ENCODE measurements at regions not wholly inside any gene's neighbourhood (a gene's known extent, or its start where the extent isn't known, plus 50 kb on each side); places are given as distances from the start of the nearest gene placed in this dataset.
"Not testable (repeated sequence)": the region's sequence is repeated elsewhere in the genome, so short reads cannot be mapped to it uniquely, and the experiment has no call there.

- no peak for DNase-seq (ENCODE audit: low read depth)
These were observed 1628.7 kb downstream of the REEP3 start for GRCh38 chr10:65149878-65150277.

- no peak for DNase-seq (ENCODE audit: low read depth)
These were observed 1645.1 kb downstream of the REEP3 start for GRCh38 chr10:65166272-65166671.

DNA sequence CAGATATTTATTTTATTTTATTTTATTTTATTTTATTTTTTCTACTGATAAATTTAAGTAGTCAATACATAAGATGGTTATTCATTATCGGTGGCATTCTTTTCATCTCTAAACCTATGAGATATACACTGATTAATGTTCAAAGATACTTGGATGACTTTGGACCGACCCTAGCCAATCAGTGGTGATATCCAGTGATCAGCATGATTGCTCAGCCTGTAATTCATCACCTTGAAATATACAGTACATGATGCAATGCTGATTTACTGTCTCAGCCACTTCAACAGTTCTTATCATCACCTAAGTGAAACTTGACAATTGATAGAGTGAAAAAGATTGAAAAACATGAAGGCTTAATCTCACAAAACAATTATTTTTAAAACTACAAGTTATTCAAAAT, 1651.0 kb downstream of the REEP3 start:
- no peak for DNase-seq (ENCODE audit: low read depth)

DNA sequence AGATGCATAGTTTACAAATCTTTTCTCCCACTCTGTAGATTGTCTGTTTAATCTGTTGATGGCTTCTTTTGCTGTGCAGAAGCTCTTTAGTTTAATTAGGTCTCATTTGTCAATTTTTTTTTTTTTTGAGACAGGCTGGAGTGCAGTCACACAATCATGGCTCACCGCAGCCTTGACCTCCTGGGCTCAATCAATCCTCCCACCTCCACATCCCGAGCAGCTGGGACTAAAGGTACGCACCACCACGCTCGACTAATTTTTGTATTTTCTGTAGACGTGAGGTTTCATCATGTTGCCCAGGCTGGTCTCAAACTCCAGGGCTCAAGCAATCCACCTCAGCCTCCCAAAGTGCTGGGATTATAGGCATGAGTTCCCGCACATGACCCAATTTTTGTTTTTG, 1655.8 kb downstream of the REEP3 start:
- no peak for DNase-seq (ENCODE audit: low read depth)

DNA sequence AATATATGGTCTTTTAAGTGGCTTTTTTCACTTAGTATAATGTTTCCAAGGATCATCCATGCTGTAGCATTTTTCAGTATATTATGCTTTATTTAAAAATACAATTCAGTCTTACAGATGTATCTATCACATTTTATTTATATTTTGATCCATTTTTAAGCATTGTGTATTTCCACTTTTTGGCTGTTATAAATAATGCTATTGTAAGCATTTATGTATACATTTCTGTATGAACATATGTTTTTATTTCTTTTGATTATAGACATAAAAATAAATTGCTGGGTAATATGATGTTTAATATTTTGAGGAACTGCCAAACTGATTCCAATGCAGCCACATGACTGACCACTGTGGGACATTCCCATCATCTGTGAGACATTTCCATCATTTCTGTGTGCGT, 1662.0 kb downstream of the REEP3 start:
- no peak for DNase-seq (ENCODE audit: low read depth)

DNA sequence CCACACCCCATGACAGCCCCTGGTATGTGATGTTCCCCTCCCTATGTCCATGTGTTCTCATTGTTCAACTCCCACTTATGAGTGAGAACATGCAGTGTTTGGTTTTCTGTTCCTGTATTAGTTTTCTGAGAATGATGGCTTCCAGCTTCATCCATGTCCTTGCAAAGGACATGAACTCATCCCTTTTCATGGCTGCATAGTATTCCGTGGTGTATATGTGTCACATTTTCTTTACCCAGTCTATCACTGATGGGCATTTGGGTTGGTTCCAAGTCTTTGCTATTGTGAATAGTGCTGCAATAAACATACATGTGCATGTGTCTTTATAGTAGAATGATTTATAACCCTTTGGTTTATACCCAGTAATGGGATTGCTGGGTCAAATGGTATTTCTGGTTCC, 1665.5 kb downstream of the REEP3 start:
- DNase-seq (ENCODE audit: low read depth), result not testable (repeated sequence)

DNA sequence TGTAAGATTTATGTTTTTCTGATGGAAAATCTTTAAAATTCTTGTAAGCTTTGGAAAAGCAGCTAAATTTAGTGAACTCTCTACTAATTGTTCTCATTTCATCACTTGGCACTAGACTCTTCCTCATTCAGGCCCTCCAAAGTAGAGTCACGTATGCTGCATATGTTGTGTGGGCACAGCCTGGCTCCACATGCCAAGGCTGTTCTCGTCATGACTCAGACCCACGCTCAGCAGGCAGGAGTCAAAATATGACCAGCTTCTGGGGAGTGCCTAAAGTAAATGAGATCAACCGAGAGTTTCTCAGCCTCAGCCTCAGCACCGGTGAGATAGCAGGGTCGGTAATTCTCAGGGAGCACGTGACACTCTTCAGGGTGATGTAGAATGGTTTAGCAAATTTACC, 1672.9 kb downstream of the REEP3 start:
- no peak for DNase-seq (ENCODE audit: low read depth)

- DNase-seq (ENCODE audit: low read depth), result no peak
These were observed 1673.4 kb downstream of the REEP3 start for GRCh38 chr10:65194555-65194954.

DNA sequence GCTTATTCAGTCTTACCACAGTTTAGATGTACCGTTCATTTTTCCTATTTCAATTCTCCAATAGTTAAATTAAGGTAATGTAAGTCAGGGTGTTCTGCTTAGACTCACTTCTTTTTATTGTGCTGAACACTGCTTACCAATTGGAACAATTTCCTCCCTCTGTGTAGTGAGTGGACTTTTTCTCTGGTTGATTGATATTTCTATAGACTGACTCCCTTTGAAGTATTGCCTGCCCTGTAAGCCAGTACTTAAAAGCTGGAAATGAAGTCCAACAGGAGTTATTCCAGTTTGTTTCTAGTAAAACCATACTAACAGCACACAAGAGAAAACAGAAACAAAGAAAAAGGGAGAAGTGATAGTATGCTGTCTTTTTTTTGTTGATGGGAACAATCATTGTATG, 1674.9 kb downstream of the REEP3 start:
- no peak for DNase-seq (ENCODE audit: low read depth)

DNA sequence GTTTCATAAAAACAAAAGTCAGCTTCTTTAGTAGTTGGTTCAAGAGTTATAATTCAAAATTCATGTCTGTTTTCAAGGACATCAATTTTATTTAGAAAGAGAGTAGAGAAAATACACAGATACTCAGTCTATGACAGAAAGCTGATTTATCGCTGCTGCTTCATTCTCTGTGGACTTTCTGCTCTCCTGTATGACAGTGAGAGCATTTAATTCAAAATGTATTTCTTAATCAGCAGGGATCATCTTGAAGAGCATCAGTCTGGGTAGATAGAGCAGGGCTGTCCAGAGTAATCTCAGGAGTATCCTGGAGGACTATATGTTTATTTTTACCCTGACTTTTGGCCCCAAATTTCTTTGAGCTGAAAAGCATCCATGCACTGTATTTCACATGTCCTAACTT, 1676.7 kb downstream of the REEP3 start:
- no peak for DNase-seq (ENCODE audit: low read depth)

- no peak for DNase-seq (ENCODE audit: low read depth)
These were observed 1680.3 kb downstream of the REEP3 start for GRCh38 chr10:65201491-65201890.

DNA sequence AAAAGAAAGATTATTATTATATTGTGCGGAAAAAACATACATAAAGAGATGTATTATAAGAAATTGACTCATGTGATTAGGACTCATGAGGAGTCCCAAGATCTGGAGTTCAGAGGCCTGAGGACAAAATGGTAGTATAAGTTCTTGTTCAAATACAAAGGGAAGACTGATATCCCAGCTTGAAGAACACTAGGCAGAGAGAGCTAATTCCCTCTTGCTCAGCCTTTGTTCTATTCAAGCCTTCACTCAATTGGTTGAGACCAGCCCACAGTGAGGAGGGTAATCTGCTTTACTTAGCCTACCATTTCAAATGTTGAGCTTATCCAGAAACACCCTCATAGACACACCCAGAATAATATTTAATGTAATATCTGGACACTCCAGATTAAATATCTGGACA, 1683.8 kb downstream of the REEP3 start:
- DNase-seq (ENCODE audit: low read depth), result no peak

GRCh38 chr10:65213170-65213569, 1692.0 kb downstream of the REEP3 start:
- DNase-seq (ENCODE audit: low read depth), result no peak

DNA sequence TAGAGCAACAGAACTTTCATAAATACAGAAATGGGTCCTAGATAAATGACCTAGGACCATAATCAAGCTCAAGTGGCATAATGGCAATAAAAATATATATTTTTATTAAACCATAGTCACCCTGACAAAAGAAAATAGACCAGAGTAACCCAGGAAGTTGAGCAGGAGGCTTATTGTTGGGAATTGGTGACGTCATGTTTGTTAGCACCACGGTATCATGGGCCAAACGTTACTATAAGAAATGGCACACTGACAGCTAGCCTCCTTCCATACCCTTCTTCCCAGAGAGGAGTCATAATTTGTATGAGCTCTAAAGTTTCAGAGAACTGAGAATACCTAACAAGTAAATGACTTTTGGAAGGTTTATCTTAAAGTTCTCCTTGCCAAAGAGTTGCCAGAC, 1698.2 kb downstream of the REEP3 start:
- no peak for DNase-seq (ENCODE audit: low read depth)

GRCh38 chr10:65231148-65231547, 1694.7 kb upstream of the LRRTM3 start:
- DNase-seq (ENCODE audit: low read depth), result no peak

GRCh38 chr10:65234261-65234660, 1691.6 kb upstream of the LRRTM3 start:
- DNase-seq (ENCODE audit: low read depth), result no peak

GRCh38 chr10:65235266-65235665, 1690.6 kb upstream of the LRRTM3 start:
- DNase-seq (ENCODE audit: low read depth), result no peak

GRCh38 chr10:65235846-65236245, 1690.0 kb upstream of the LRRTM3 start:
- no peak for DNase-seq (ENCODE audit: low read depth)

GRCh38 chr10:65265451-65265954, 1660.3 kb upstream of the LRRTM3 start:
- DNase-seq (ENCODE audit: low read depth), result no peak

GRCh38 chr10:65269551-65269950, 1656.3 kb upstream of the LRRTM3 start:
- not testable (repeated sequence) for DNase-seq (ENCODE audit: low read depth)

DNA sequence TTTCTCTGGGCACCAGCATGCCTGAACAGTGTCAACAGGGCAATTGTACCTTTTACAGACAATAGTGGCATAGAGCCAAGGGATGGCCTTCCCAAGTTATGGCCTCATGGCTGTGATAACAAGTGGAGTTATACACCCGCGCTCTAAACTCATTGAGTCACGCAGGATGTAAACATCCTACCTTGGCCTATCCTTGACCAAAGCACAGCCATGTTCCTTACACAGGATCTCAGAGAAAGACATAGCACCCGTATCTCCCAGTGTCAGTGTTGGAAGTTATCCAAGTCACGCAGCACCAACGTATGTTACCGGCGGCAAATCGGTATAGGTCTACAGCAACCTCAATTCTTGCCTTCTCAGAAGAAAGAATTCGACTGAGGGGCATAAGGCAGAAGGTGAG, 1654.9 kb upstream of the LRRTM3 start:
- no peak for DNase-seq (ENCODE audit: low read depth)

GRCh38 chr10:65273115-65273514, 1652.7 kb upstream of the LRRTM3 start:
- no peak for DNase-seq (ENCODE audit: low read depth)

DNA sequence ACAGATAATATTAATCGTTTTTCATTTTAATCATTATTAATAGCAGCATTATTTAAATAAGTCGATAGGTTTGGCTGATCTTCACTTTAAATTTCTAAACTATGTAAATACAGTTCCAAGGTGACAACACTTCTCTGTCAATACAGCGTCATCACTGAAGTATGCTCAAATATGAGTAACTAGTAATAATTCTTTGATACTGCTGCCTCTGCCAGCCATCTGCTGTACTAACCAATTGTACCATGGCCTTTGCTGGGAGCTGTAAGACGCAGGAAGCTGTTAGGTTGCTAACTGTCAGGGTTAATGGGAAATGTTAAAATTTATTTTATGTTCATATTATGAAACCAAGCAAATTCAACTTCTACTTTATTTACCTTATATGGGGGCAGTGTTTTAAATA, 1650.5 kb upstream of the LRRTM3 start:
- no peak for DNase-seq (ENCODE audit: low read depth)

DNA sequence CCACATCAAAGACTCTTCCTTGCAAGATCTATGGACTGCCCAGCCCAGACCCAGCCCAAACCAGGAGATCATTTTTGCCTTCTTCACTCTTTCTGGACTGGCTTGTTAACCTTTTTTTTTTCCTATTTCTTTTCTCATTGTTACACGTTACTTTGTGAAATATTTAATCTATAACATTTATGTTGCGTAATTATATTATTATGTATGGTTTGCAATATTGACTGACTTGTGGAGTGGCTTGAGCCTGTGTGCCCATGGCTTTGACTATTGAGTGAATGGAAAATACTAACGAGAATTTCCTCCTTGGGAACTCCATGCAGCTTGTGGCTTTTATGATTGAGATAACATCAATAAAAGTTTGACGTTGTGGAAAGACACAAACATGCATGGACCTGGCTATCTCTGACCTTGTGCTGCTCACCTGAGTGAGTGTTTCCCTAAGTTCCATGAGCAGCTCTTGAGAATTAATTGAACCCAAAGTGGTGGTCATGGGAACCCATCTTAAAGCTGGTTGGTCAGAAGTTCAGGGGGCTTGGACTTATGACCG, 1641.3 kb upstream of the LRRTM3 start:
- DNase-seq (ENCODE audit: low read depth), result no peak

- DNase-seq (ENCODE audit: low read depth), result not testable (repeated sequence)
These were observed 1640.1 kb upstream of the LRRTM3 start for GRCh38 chr10:65285726-65286125.

Data from stimulated activated CD8-positive, alpha-beta memory T cell treated with anti-CD3 and anti-CD28 coated beads, Interleukin-7, amount 100 ng/mL, for 24 hours (primary cell).